ENCODE measurements at regions not wholly inside any gene's neighbourhood (a gene's known extent, or its start where the extent isn't known, plus 50 kb on each side); places are given as distances from the start of the nearest gene placed in this dataset.

DNA sequence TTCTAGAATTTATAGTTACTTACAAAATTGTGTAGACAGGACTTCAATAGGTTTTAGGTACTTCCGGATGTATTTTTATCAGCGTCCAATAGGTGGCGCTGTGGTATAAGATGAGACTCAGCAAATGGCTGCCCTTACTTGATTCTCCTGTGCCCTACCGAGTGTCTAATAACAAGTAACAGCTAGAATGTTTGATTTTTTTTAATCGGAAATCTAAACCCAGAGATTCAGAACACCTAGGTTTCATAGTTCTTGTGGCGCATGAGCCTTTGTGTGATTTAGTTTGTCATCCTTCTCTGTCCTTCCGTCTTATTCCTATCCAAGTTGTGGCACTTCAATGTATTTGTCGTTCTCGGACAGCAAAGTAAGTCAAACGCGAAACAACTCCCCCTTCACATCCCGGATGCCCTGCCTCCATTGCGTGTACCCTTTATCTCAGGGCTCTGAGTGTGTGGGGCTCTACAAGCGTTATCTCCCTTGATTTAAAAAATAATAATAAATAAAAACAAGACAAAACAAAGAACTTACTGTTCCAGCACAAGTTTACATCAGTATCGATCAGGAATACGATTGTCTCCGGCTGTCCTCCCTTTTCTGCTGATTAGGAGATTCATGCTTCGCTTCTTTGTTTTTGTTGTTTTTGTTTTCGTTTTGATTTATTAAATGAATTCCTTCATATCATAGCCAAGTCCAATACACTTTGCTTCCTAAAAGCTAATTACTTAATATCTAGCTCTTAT lies 50.7 kb upstream of the SLC30A5 start:
- no peaks in the 10 kb centered on the region for H3K9me2 ChIP-seq (ENCODE audit: insufficient read depth)
- H3K27me3 ChIP-seq (ENCODE audit: insufficient read depth, low read length): no peaks in the 10 kb centered on the region
- H3K9me3 ChIP-seq (ENCODE audit: control insufficient read depth in 1 of 2, insufficient read depth in 1 of 2, low read depth in 1 of 2, low read length in 2 of 2): no peaks in the 10 kb centered on the region
- peak overlapping the region; percentile 81 for H3K4me2 ChIP-seq (ENCODE audit: low read length)
- no peaks in the 10 kb centered on the region for H3K79me2 ChIP-seq (ENCODE audit: insufficient read depth, low read length)
- ChIA-PET POLR2A (interaction anchor here (1.2 kb wide), 1 partner anchor 50 kb away, joined by 4 read pairs; the partner anchor contains the start of gene SLC30A5), CTCF (interaction anchor here (0.6 to 1.6 kb wide), 8 partner anchors 10 to 282 kb away, joined by 3 to 10 read pairs (median 4); partner anchors contain the start of gene SLC30A5), RAD21 (ENCODE audit: low non-redundant PET in 1 of 2, low total read pairs in 2 of 2, uncharacterized antibody in 2 of 2, unreplicated experiment in 2 of 2) (interaction anchor here in 1 of 2 experiments (1.1 kb wide), 1 partner anchor 51 kb away, joined by 3 read pairs; the partner anchor contains the start of gene SLC30A5)
- H2AFZ ChIP-seq (ENCODE audit: low read depth, low read length, poor library complexity, severe bottlenecking): peak overlapping the region; percentile 90
- ATAC-seq (peak; percentile 93), DNase-seq (ENCODE audit: low read depth, low spot score) (peak; percentile 88)
- peak overlapping the region; percentile 54 for H3K9ac ChIP-seq (ENCODE audit: low read length)
- H4K20me1 ChIP-seq (ENCODE audit: insufficient read depth): no peaks in the 10 kb centered on the region
- no peaks in the 10 kb centered on the region for H3K36me3 ChIP-seq (ENCODE audit: control insufficient read depth in 1 of 2, insufficient read depth in 2 of 2, low read length in 2 of 2)
- TF ChIP-seq JUND (IDR thresholded peaks at IDR 0.05) (0 out of 2 replicates have a peak, but pooled peaks have one; percentile 6), CEBPB (IDR thresholded peaks at IDR 0.05; ENCODE audit: low read depth) (no peak), SRF (IDR thresholded peaks at IDR 0.05; ENCODE audit: low read depth) (no peak), YY1 (IDR thresholded peaks at IDR 0.05; ENCODE audit: extremely low read depth, insufficient replicate concordance, low read depth, low read length) (peak; percentile 79), SP1 (IDR thresholded peaks at IDR 0.05; ENCODE audit: low read depth) (no peak), MAX (IDR thresholded peaks at IDR 0.05) (no peak), CTCF (IDR thresholded peaks at IDR 0.05 in 2 of 3, conservative IDR thresholded peaks at IDR 0.05 in 1 of 3; ENCODE audit: borderline replicate concordance in 1 of 3, insufficient read depth in 1 of 3, low read depth in 2 of 3, low read length in 2 of 3) (peak; percentile 70 to 91 (median 72); a peak in 5 of 6 replicates), EGR1 (IDR thresholded peaks at IDR 0.05; ENCODE audit: low read depth) (no peak), REST (IDR thresholded peaks at IDR 0.05; ENCODE audit: low read depth) (no peak), SIN3A (IDR thresholded peaks at IDR 0.05; ENCODE audit: low read depth) (no peak), ELF1 (IDR thresholded peaks at IDR 0.05; ENCODE audit: borderline replicate concordance, low read depth) (peak; percentile 78), ZFX (IDR thresholded peaks at IDR 0.05) (no peak), RAD21 (IDR thresholded peaks at IDR 0.05; ENCODE audit: low read depth) (peak; percentile 87), ATF3 (IDR thresholded peaks at IDR 0.05) (no peak), EZH2phosphoT487 (IDR thresholded peaks at IDR 0.05; ENCODE audit: borderline replicate concordance) (no peak), POLR2AphosphoS5 (IDR thresholded peaks at IDR 0.05; ENCODE audit: low read depth, low read length) (peak; percentile 49; the same call in 1 of the 2 replicates), ZNF274 (IDR thresholded peaks at IDR 0.05; ENCODE audit: low read depth, low read length) (no peak)
- peaks cover 4 to 12% of the 10 kb centered on the region in 2 experiments; a peak in 3 of 4 replicates for H3K4me1 ChIP-seq (ENCODE audit: control insufficient read depth in 1 of 2, insufficient read depth in 2 of 2, low read length in 2 of 2)
- intact Hi-C loops (cut with micrococcal nuclease): loop anchor here (2.0 to 10.0 kb wide), 4 partner anchors 40 to 352 kb away; partner anchors contain the start of gene CCDC125
- peak overlapping the region; percentile 37; the same call in 1 of the 2 replicates for H3K27ac ChIP-seq (ENCODE audit: low read depth, low read length)
- H3K4me3 ChIP-seq (replicated peaks in 1 of 2; ENCODE audit: low read depth in 1 of 2, low read length in 2 of 2): peak overlapping the region; percentile 47 to 60
- BruUV-seq (replicated peaks): TSS peak; percentile 83

Measured in HCT116 (cell line).